DMS53 (cell line): ENCODE measurements at regions not wholly inside any gene's neighbourhood (a gene's known extent, or its start where the extent isn't known, plus 50 kb on each side); places are given as distances from the start of the nearest gene placed in this dataset.
"Not testable (repeated sequence)": the region's sequence is repeated elsewhere in the genome, so short reads cannot be mapped to it uniquely, and the experiment has no call there.

ENCODE experiments used
- DNase-seq: peaks from one replicate; lab custom pipeline; 2025; lab: John Stamatoyannopoulos, UW

DNA sequence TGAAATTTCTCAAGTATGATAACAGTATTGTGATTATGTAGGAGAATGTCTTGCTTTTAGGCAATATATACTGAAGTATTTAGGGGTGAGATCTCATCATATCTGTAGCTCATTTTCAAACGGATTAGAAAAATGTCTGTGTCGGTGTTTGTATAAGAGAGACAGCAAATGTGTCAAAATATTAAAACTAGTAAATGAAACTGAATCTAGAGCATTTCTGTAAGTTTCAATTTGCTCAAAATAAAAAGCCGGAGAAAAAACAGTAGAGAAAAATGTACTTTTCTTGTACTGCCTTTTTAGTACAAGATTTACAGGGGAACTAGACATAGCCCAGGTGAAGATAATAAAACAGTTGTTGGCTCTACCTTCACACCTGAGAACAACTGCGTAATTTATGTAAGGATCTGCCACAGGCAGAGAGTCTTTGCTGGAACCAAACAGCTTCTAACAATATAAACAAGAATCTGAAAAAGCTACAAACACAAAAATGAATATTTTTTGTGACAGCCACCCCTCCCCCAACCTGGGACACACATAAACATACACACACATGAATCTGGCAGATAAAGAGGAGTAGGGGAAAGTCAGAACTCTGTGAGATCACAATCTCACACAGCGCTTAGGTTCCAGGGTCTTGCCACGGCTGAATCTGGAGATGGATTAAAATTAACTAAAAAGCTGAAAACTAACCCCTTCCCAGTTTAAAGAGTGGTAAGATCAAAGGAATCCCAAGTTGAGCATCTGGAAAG lies 153.3 kb downstream of the AVL9 start:
- no peak for DNase-seq

DNA sequence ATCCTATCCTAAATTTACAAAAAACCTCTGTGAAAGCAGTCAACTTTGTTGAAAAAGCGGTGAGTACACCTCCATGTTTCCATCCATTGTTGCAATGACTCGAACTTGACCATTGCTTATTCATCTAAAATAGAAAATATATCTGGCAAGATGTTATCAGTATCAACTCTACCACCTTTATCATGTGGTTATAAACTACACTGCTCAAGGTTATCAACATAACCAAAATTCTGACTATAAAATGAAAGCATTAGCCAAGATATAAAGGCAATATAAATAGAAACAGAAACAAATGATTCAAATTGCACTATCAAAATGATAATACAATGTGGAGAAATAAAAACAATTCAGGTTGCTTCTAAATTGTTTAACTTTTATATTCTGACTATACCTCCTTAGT lies 150.0 kb downstream of the AVL9 start:
- not testable (repeated sequence) for DNase-seq

DNA sequence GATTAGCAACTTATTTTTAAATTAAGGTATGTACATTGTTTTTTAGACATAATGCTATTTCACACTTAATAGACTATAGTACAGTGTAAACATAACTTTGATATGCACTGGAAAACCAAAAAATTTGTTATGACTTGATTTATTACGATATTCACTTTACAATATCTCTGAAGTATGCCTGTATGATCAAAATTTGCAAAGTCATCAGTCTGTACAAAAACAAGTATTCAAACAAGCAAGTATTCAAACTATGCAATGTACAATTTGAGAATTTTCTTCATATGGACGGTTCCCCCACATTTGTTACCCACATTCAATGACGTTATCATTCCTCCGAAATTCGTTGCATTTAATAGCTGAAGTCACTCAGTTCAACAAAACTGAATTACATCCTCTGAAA lies 147.9 kb downstream of the AVL9 start:
- no peak for DNase-seq

DNA sequence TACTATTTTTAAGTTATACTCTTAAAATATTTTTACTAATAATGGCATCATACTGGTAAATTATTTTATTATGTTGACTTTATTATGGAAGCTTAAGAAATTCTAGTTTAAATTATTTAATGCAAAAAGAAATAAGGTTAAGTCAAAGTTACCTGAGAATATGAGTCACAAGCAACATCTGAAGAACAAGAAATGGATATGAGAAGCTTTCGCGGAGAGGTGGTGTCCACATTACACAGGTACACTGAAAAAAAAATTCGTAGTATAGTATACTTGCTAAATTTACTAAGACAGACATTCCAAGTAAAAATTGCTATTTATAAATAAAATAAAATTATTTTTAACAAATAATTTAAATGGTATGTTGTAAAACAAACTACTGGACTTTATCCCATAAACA lies 143.8 kb downstream of the AVL9 start:
- DNase-seq: no peak

DNA sequence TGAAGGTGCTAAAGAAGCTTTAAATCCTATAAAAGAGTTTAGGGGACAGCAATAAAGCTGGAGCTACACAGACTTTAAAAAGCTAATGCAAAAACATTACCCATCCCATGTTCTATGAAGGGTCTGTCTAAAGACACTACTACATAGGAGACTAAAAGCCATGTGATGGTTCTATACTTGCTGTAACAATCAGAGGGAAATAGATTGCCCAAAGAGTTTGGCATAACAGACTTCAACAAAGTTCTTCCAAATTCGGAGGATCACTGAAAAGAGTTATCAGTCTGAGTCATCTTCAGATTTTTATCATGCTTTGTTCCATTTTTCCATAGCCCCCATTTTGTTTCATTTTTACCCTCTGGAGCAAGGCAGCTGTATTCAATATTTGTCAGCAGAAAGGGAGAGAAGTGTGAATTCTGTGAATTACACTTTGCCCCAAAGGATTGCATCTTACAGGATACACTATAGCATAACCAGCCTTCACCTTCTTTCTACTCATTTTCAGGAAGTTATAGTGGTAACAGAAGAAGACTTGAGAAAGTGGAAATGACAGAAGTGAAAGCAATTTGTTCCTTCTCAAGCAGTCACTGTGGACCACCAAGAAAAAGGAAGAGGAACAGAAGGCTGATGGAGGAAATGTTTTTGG lies 143.3 kb downstream of the AVL9 start:
- DNase-seq: not testable (repeated sequence)
